ENCODE measurements at regions not wholly inside any gene's neighbourhood (a gene's known extent, or its start where the extent isn't known, plus 50 kb on each side); places are given as distances from the start of the nearest gene placed in this dataset.

- TF ChIP-seq POLR2A (IDR thresholded peaks at IDR 0.05; ENCODE audit: low read depth) (no peak), POLR2AphosphoS5 (IDR thresholded peaks at IDR 0.05) (no peak), CTCF (IDR thresholded peaks at IDR 0.05) (no peak), EP300 (IDR thresholded peaks at IDR 0.05) (no peak)
Observed at GRCh38 chr5:33210978-33211377, 229.8 kb upstream of the TARS1 start.

Measured in esophagus muscularis mucosa (tissue), 4 donors.